IMR-90 (cell line): ENCODE measurements at regions not wholly inside any gene's neighbourhood (a gene's known extent, or its start where the extent isn't known, plus 50 kb on each side); places are given as distances from the start of the nearest gene placed in this dataset.
A peak's percentile ranks its signal among the peaks of the same experiment; 100 is the strongest.

Experiments
- ATAC-seq: fragments of 200-7000 bp; cut with Tn5 transposase; 2 replicates; pipeline ENCODE4 v1.9.1; 2020; ENCODE audit warnings: low read depth, mild to moderate bottlenecking, moderate library complexity
- BruUV-seq: library from RNA; stranded (reverse); fragments of 400-500 nt; replicated peaks from 2 replicates; lab custom pipeline; 2021; lab: Mats Ljungman, UMichigan
- CTCF ChIA-PET: fragments of 300-600 bp; formaldehyde crosslinking; extraction: SDS; loops from one replicate; lab custom pipeline; 2021; ENCODE audit warnings: antibody characterized with exemption; lab: Yijun Ruan, JAX
- POLR2A ChIA-PET: fragments of 300-600 bp; sonication (Branson Sonifier 250); formaldehyde crosslinking; loops from one replicate; lab custom pipeline; 2022; ENCODE audit warnings: antibody characterized with exemption; ENCODE audit not compliant: unreplicated experiment; lab: Charles Lee
- DNase-seq: peaks from one replicate; pipeline ENCODE4 v3.0.0; 2013
- H2AFZ ChIP-seq: replicated peaks from 2 replicates; pipeline ENCODE3; 2013; ENCODE audit warnings: low read length, mild to moderate bottlenecking; ENCODE audit not compliant: poor library complexity
- H2AK5ac ChIP-seq: 2 replicates; pipeline ENCODE4 v1.6.1; 2013; ENCODE audit warnings: low read depth, low read length, inconsistent platforms
- H2AK9ac ChIP-seq: replicated peaks from 2 replicates; pipeline ENCODE3; 2013; ENCODE audit warnings: mild to moderate bottlenecking, low read depth, low read length, moderate library complexity; ENCODE audit not compliant: poor library complexity
- H2BK120ac ChIP-seq: 2 replicates; pipeline ENCODE4 v1.6.1; 2013; ENCODE audit warnings: low read depth, low read length, inconsistent platforms
- H2BK15ac ChIP-seq: 3 replicates; pipeline ENCODE4 v1.6.1; 2013; ENCODE audit warnings: low read depth, low read length, inconsistent platforms
- H2BK20ac ChIP-seq: 2 replicates; pipeline ENCODE4 v1.6.1; 2013; ENCODE audit warnings: low read depth, mild to moderate bottlenecking, inconsistent platforms, low read length, moderate library complexity
- H2BK5ac ChIP-seq: 2 replicates; pipeline ENCODE4 v1.6.1; 2013; ENCODE audit warnings: mild to moderate bottlenecking, low read depth, low read length, inconsistent platforms; ENCODE audit not compliant: poor library complexity, severe bottlenecking
- H3K14ac ChIP-seq: replicated peaks from 2 replicates; pipeline ENCODE4 v1.6.1; 2013; ENCODE audit warnings: low read depth, low read length, inconsistent platforms
- H3K18ac ChIP-seq: 2 replicates; pipeline ENCODE4 v1.6.1; 2013; ENCODE audit warnings: low read depth, low read length, control low read depth
- H3K23ac ChIP-seq: 2 replicates; pipeline ENCODE4 v1.6.1; 2013; ENCODE audit warnings: low read depth, low read length, inconsistent platforms
- H3K27ac ChIP-seq: 2 replicates; pipeline ENCODE4 v1.5.1; 2013; ENCODE audit warnings: mild to moderate bottlenecking, control low read depth, low read length; ENCODE audit not compliant: insufficient read depth
- H3K27me3 ChIP-seq: 2 replicates; pipeline ENCODE4 v1.6.1; 2013; ENCODE audit warnings: low read length; ENCODE audit not compliant: control insufficient read depth, insufficient read depth
- H3K36me3 ChIP-seq: 2 replicates; pipeline ENCODE4 v1.6.1; 2013; ENCODE audit warnings: low read length, mixed read lengths; ENCODE audit not compliant: control insufficient read depth, insufficient read depth
- H3K4ac ChIP-seq: 2 replicates; pipeline ENCODE4 v1.6.1; 2013; ENCODE audit warnings: low read depth, low read length, inconsistent platforms
- H3K4me1 ChIP-seq: 2 replicates; pipeline ENCODE4 v1.6.1; 2013; ENCODE audit warnings: low read length, mixed read lengths; ENCODE audit not compliant: control insufficient read depth, insufficient read depth
- H3K4me2 ChIP-seq: 2 replicates; pipeline ENCODE4 v1.6.1; 2013; ENCODE audit warnings: low read depth, mild to moderate bottlenecking, control low read depth, low read length, moderate library complexity
- H3K4me3 ChIP-seq: 2 replicates; pipeline ENCODE4 v1.5.1; 2013; ENCODE audit warnings: low read depth, mild to moderate bottlenecking, control low read depth, low read length, moderate library complexity; ENCODE audit not compliant: insufficient read depth
- H3K56ac ChIP-seq: 2 replicates; pipeline ENCODE4 v1.6.1; 2013; ENCODE audit warnings: low read length, inconsistent platforms; ENCODE audit not compliant: insufficient read depth; ENCODE audit errors: extremely low read depth
- H3K79me1 ChIP-seq, 2 experiments: 2 replicates each; pipeline ENCODE4 v1.6.1; 2013; ENCODE audit warnings: low read length in 2 of 2, inconsistent platforms in 1 of 2, low read depth in 1 of 2
- H3K9ac ChIP-seq: 2 replicates; pipeline ENCODE4 v1.6.1; 2013; ENCODE audit warnings: low read depth, low read length, control low read depth
- H3K9me1 ChIP-seq: 2 replicates; pipeline ENCODE4 v1.6.1; 2013; ENCODE audit warnings: low read length, inconsistent platforms; ENCODE audit not compliant: insufficient read depth
- H3K9me3 ChIP-seq: 2 replicates; pipeline ENCODE4 v1.6.1; 2013; ENCODE audit warnings: low read length; ENCODE audit not compliant: control insufficient read depth, insufficient read depth
- H4K20me1 ChIP-seq: 2 replicates; pipeline ENCODE4 v1.6.1; 2013; ENCODE audit warnings: low read length, inconsistent platforms; ENCODE audit not compliant: insufficient read depth
- H4K5ac ChIP-seq: 2 replicates; pipeline ENCODE4 v1.6.1; 2013; ENCODE audit warnings: mild to moderate bottlenecking, low read depth, low read length, control low read depth
- H4K8ac ChIP-seq, 2 experiments: 2 replicates each; pipeline ENCODE4 v1.6.1; 2013; ENCODE audit warnings: low read depth in 2 of 2, low read length in 2 of 2, control low read depth in 1 of 2, inconsistent platforms in 1 of 2
- H4K91ac ChIP-seq: 2 replicates; pipeline ENCODE4 v1.6.1; 2013; ENCODE audit warnings: low read depth, low read length, inconsistent platforms; ENCODE audit not compliant: insufficient read depth
- MAZ ChIP-seq: IDR thresholded peaks from 2 replicates; pipeline ENCODE4 v1.6.1; 2012; ENCODE audit warnings: low read depth, mild to moderate bottlenecking, low read length, improper control_type of control experiment, moderate library complexity, borderline replicate concordance
- USF2 ChIP-seq: fragments of 150-350 bp; IDR thresholded peaks from 2 replicates; pipeline ENCODE4 v1.6.1; 2017; ENCODE audit warnings: mild to moderate bottlenecking, antibody characterized with exemption, low read length, low read depth
- WGBS, 2 experiments: methylation state at CpG; one replicate each; pipeline versions ENCODE4 v1.1.5 to v1.1.7; 2013; ENCODE audit warnings: missing lambda C conversion rate in 2 of 2; ENCODE audit not compliant: insufficient read length in 1 of 2; ENCODE audit errors: extremely low coverage in 2 of 2; 5-methylcytosine and 5-hydroxymethylcytosine counted together
- dilution Hi-C: fragments of 300-500 bp; cut with HindIII; formaldehyde crosslinking; loops from one replicate; pipeline ENCODE4 v1.14.3; 2018; ENCODE audit warnings: low sequenced_read_pairs; ENCODE audit not compliant: unreplicated experiment
- in situ Hi-C: fragments of 300-500 bp; cut with MboI; formaldehyde crosslinking; loops from 3 replicates; pipeline ENCODE4 v1.14.3; 2019; ENCODE audit warnings: low sequenced_read_pairs, inconsistent platforms, mixed read lengths
- intact Hi-C: fragments of 100-400 bp; cut with micrococcal nuclease; formaldehyde crosslinking; loops from 2 replicates; pipeline ENCODE4 v1.10.0; 2022

- no peaks in the 10 kb centered on the region for H3K79me1 ChIP-seq
- peak overlapping the region; percentile 38 for H4K5ac ChIP-seq
- dilution Hi-C loops, result no loop called here
- no peaks in the 10 kb centered on the region for H3K9me3 ChIP-seq
- no peak overlapping the region for H2AK9ac ChIP-seq
- peak overlapping the region; percentile 9 for H2AFZ ChIP-seq
- peak overlapping the region; percentile 80; the same call in 1 of the 2 replicates for H3K27ac ChIP-seq
- H3K27me3 ChIP-seq, result 0 out of 2 replicates have a peak, but pooled peaks cover 4% of the 10 kb centered on the region
- in situ Hi-C loops, result loop anchor here (5.0 kb wide), 1 partner anchor 77 kb away; no protein-coding TSS in a partner anchor
- H4K20me1 ChIP-seq, result peaks cover 3% of the 10 kb centered on the region; the same call in 1 of the 2 replicates
- peak overlapping the region; percentile 76 for H3K18ac ChIP-seq
- 0 out of 2 replicates have a peak overlapping the region, but pooled peaks have one; percentile 4 for H3K23ac ChIP-seq
- peak overlapping the region; percentile 42; the same call in 1 of the 2 replicates for H3K4ac ChIP-seq
- no peak overlapping the region; the same call in 1 of the 2 replicates for H3K56ac ChIP-seq
- no peaks in the 10 kb centered on the region for H3K36me3 ChIP-seq
- ATAC-seq, result peak; percentile 87
- H3K4me3 ChIP-seq, result no peak overlapping the region
- H3K9ac ChIP-seq, result peak overlapping the region; percentile 34
- peak overlapping the region; percentile 37; the same call in 1 of the 2 replicates for H2BK120ac ChIP-seq
- peak overlapping the region; percentile 29; the same call in 1 of the 3 replicates for H2BK15ac ChIP-seq
- H3K14ac ChIP-seq, result 0 out of 2 replicates have a peak overlapping the region, but pooled peaks have one; percentile 12
- H2BK5ac ChIP-seq, result peak overlapping the region; percentile 31
- H3K4me2 ChIP-seq, result peak overlapping the region; percentile 67
- peaks cover 30% of the 10 kb centered on the region for H3K4me1 ChIP-seq
- DNase-seq, result peak; percentile 94
- intact Hi-C loops, result loop anchor here (5.0 to 10.0 kb wide), 2 partner anchors 82 to 920 kb away; partner anchors contain the start of gene SUB1
- peak overlapping the region; percentile 45; the same call in 1 of the 2 replicates for H2BK20ac ChIP-seq
- no TSS peak for BruUV-seq
- peak; percentile 66; the same call in 1 of the 2 replicates for TF ChIP-seq MAZ
- TF ChIP-seq USF2, result no peak
- no peak overlapping the region for H4K91ac ChIP-seq
- POLR2A ChIA-PET, result interaction anchor here (0.7 kb wide), 1 partner anchor 95 kb away, joined by 3 read pairs; no protein-coding TSS in a partner anchor
- peak overlapping the region in 1 of 2 experiments; percentile 40; a peak in 1 of 4 replicates for H4K8ac ChIP-seq
- peaks cover 10% of the 10 kb centered on the region; the same call in 1 of the 2 replicates for H3K9me1 ChIP-seq
- CTCF ChIA-PET, result interaction anchor here (0.7 to 2.1 kb wide), 4 partner anchors 78 to 193 kb away, joined by 3 to 11 read pairs (median 4); no protein-coding TSS in a partner anchor
- H2AK5ac ChIP-seq, result peak overlapping the region; percentile 16; the same call in 1 of the 2 replicates
- 0% methylated on average over 2 of the region's 8 CpGs; no CpG with 5 or more reads in 1 of the 2 experiments for WGBS, 2 experiments
Measured at GRCh38 chr5:32504989-32505596, 60.6 kb upstream of the ZFR start.
